Spleen (tissue), 7 donors: ENCODE measurements at regions not wholly inside any gene's neighbourhood (a gene's known extent, or its start where the extent isn't known, plus 50 kb on each side); places are given as distances from the start of the nearest gene placed in this dataset.

Experiments used
- POLR2A ChIP-seq, 3 donors: fragments of 450-650 bp; IDR thresholded peaks; one replicate each; pipeline ENCODE4 v1.5.1; 2017; ENCODE audit warnings: antibody characterized with exemption in 3 of 3, mild to moderate bottlenecking in 1 of 3
- TF ChIP-seq, protein P1 (sequence below), 11 experiments: fragments of 200-600 bp in 7 of 11; fragments of 450-650 bp in 4 of 11; sonication (generic) in 4 of 11; IDR thresholded peaks in 8 of 11; conservative IDR thresholded peaks in 3 of 11; 1 replicate in 7 of 11; 2 replicates in 4 of 11; pipeline versions ENCODE4 v1.4.0 to v1.8.0; 2016 to 2021; ENCODE audit warnings: antibody characterized with exemption in 11 of 11, inconsistent platforms in 4 of 11, mild to moderate bottlenecking in 1 of 11
- donor health status: DM: no; HTN: no; CAD: no; lungs with moderate emphysema.
- donor health status: DM: no; HTN: no; CAD: no.
- donor health status: DM: no; HTN: no; CAD: no.

DNA sequence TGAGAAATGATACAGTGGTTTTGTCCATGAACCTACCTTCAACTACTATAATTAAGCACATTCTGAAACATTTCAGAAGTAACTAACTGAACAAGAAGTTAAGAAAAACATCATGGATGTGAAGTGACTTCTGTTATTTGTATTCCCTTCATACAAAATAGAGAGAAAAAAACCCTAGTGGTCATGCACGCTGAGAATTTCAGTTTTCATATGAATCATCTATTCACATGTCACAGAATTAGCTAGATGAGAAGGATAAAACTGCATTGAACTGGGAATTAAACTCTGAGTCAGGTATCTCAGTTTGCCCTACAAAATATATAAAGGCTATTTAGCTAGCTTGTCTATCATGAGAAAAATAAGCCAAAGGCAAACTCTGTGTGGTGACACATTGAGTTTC lies 451.8 kb upstream of the FTMT start:
- TF ChIP-seq POLR2A (IDR thresholded peaks at IDR 0.05) = no peak
- TF ChIP-seq, protein P1, sequence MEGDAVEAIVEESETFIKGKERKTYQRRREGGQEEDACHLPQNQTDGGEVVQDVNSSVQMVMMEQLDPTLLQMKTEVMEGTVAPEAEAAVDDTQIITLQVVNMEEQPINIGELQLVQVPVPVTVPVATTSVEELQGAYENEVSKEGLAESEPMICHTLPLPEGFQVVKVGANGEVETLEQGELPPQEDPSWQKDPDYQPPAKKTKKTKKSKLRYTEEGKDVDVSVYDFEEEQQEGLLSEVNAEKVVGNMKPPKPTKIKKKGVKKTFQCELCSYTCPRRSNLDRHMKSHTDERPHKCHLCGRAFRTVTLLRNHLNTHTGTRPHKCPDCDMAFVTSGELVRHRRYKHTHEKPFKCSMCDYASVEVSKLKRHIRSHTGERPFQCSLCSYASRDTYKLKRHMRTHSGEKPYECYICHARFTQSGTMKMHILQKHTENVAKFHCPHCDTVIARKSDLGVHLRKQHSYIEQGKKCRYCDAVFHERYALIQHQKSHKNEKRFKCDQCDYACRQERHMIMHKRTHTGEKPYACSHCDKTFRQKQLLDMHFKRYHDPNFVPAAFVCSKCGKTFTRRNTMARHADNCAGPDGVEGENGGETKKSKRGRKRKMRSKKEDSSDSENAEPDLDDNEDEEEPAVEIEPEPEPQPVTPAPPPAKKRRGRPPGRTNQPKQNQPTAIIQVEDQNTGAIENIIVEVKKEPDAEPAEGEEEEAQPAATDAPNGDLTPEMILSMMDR (IDR thresholded peaks at IDR 0.05 in 8 of 11, conservative IDR thresholded peaks at IDR 0.05 in 3 of 11) = no peak
